CD4-positive, alpha-beta T cell treated with Interleukin-15 for 1 hour (primary cell): ENCODE measurements at regions not wholly inside any gene's neighbourhood (a gene's known extent, or its start where the extent isn't known, plus 50 kb on each side); places are given as distances from the start of the nearest gene placed in this dataset.
"Not testable (repeated sequence)": the region's sequence is repeated elsewhere in the genome, so short reads cannot be mapped to it uniquely, and the experiment has no call there.

ENCODE experiments used
- DNase-seq: peaks from one replicate; pipeline ENCODE4 v3.0.0-alpha.2; 2020

DNA sequence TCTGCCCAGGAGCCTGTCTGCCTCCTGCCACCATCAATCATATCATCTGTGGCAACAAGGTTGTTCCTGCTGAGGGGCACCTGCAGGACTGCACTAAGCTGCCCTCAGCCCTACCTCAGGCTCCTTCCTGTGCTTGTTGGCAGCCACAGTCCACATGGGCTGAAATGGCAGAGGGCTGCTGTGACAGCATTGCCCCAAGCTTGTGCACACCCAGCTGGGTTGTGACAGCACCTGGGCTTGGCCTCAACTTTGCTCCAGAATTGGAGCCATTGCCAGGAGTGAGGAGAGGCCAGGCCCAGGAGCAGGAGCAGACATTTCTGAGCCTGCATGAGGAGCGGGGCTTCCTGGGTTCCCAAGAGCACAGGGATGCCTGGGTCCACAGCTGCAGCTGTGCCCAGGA, 340.9 kb upstream of the CHRM2 start:
- DNase-seq = no peak

DNA sequence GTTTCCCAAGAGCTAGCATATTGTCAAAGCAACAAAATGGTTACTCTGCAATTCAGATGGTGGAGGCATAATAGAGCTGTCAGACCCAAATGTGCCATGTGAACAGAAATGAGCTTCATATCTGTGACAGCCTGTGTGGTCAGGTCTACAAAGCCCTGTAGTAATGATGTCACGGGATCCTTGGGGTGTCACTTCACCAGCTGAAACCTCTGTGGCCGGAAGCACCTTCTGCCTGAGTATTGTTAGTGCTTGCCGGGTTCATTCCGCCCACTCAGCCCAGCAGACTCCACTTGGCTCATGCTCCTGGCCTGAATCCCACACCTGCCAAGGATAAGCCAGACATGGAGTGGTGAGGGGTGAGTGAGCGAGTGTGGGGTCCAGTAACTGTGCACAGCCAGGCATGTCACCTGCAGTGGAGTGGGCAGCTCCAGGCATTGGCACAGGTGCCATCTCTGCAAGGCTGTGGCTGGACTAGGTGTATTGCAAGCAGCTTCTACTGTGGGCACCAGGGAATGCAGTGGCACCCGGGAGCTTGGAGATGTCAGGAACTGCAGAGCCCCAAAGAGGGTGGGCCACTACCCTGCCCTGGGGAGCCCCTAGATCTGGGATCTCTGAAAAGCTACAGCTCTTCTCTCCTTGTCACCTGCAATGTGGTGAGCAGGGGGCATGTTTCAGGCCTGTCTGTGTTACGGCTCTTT, 341.9 kb upstream of the CHRM2 start:
- no peak for DNase-seq

DNA sequence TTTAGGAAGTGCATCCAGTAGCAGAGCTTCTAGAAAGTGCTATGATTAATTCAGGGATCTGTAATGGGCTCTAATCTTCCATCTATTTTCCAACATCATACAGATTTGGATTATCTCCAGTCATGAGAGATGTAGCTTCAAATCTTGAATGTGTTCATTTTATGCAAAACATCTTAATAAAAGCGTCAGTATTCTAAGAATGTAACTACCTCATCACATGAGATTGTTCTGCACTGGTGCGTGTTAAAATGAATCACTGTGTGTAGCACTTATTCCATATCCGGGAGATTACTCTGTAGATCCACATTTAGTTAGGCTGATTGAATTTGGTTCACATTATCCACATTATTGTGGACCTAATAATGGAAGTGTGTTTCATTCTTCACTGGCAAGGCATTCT, 344.9 kb upstream of the CHRM2 start:
- no peak for DNase-seq

DNA sequence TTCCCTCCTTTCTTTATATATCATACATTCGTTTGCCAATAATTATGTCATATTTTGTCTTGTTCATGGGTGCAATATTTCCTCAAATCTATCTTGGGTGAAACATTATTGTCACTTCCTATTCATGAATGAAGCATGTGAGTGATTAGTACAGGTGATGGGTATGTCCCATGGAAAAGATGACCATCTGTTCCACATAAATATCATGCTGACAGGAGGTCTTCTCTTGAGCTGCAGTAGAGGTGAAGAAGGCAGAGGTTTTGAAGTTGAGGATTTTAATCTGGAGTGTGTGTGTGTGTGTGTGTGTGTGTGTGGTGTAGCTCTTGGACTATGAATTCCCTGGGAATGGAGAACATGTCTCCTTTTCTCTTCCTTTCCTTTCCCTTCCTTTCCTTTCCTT, 350.5 kb upstream of the CHRM2 start:
- DNase-seq = no peak

DNA sequence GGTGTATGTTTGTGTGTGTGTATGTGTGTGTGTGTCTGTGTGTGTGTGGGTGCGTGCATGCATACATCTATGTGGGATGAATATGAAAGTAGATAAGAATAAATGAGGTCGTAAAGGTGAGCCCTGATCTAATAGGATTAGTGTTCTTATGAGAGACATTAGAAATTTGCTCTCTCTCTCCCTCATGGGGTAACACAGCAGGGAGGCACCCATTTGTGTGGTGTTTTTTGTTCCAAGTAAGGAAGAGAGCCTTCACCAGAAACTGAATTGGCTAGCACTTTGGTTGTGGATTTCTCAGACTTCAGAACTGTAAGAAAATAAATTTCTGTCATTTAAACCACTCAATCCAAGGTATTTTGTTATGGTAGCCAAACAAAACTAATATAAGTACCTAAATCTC, 353.7 kb upstream of the CHRM2 start:
- no peak for DNase-seq

DNA sequence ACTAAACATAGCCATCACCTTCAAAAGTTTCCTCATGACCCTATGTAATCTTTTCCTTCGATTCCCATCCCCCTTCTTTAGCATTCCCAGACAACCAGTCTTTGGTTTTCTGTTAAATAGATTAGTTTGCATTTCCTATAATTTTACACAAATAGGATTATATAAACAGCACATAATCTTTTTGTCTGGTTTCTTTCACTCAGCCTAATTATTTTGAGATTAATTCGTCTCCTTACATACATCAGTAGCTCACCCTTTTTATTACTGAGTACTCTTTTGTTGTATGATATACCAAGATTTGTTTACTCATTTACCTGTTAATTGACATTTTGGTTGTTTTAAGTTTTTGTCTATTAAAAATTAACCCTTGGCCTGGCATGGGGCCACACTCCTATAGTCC, 354.7 kb upstream of the CHRM2 start:
- DNase-seq = no peak

DNA sequence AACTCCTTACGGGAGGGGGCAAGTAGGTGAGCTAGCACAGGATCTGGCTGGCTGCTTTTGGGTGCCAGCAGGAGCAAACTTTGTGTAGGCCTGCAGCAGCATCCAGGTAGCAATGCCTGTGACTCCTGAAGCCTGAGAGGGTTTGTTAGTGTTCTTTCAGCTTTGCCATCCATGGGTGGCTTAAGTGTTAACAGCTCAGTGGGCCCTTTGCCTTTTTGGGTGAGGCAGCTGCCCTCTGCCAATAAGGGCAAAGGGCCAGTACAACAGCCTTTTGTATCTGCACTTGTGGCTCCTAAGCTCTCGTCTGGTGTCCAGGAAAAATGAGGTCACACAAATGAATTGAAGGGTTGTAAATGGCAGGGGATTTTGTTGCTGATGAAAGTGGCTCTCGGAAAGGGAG, 359.0 kb upstream of the CHRM2 start:
- no peak for DNase-seq

DNA sequence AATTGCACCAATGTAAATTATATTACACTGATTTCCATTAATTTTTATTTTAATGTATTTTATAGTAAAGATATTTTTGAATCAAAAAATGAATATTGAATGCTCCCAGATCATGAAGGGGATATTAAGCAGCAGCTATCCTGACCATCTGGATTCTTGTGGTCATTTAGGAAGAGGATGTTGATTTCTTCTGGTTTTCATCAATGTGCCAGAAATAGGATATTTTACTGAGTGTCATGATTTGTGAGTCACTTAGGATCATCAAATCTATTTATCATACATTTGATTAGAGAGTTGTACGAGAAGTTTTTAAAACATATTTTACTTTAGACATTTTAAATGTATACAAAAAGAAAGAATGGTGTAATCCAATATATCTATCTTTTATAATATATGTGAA, 366.3 kb upstream of the CHRM2 start:
- DNase-seq = no peak

DNA sequence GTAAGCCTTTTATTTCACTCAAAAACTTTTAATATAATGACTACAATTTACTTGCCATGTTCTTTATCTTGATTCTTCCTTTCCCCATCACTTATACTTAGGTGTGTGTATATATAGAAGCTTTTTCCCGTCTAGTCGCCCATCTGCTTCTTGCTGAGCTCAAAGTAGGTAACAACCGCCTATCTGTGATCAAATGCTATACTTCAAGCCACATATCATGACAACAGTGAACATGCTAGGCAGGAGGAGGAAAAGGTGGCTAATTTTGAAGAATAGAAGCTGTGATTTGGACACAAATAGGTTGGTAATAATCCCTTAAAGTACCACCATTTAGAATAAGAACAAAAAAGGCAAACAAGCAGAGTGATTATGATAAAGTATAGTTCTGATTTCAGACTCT, 367.3 kb upstream of the CHRM2 start:
- DNase-seq = no peak

DNA sequence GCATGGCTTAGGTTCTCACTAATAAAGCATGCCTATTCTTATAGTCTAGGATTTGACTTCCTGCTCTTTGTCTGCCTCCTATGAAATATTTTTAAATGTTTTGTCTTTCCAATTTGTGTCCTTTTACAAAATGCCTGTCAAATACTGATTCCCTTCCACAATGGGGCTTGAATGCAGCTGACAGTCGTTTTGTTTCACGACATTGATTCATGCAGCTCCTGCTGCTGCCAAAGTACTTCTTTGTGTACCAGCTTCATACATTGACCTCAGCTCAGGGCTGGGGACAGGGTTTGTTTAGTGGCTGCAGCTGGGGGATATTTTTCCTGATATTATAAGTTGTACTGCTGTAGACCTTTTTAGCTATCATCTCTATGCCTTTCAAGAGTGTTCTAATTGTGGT, 371.9 kb upstream of the CHRM2 start:
- no peak for DNase-seq

DNA sequence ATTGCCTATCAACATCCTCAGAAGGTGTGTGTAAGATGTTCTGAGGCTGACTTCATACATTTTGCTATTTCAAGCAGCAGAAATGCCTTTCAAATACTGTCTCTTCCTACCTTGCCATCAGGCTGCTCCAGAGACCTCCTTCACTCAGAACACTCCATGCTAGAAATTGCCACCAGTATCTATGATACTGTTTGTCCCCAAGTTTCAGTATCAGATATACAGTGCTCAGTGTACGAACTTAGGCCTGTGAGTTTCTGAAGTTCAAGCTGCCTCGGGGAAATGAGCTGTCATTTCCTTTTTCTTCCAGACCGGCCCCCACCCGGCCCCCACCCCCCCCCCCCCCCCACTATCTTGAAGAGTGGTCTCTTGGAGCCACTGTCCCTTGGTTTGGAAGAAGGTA, 373.4 kb upstream of the CHRM2 start:
- DNase-seq = no peak

DNA sequence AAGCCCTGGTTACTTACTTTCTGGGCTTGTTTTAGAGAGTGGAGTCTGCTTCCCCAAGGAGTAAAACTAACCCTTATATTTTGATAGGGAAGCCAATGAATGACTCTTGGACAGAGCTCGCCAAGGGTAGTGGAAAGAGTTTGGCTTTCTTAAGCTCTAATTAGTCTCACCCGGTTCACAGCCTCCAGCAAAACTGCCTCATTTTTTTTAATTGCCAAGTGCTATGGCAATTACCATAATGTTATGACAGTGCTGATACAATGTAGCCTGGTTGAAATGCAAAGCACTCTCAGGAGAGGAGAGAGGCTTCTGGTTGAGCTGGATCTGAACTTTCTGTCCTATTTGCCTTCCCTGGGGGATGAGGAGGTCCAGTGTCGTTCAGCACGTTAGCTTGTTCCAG, 376.1 kb upstream of the CHRM2 start:
- no peak for DNase-seq

DNA sequence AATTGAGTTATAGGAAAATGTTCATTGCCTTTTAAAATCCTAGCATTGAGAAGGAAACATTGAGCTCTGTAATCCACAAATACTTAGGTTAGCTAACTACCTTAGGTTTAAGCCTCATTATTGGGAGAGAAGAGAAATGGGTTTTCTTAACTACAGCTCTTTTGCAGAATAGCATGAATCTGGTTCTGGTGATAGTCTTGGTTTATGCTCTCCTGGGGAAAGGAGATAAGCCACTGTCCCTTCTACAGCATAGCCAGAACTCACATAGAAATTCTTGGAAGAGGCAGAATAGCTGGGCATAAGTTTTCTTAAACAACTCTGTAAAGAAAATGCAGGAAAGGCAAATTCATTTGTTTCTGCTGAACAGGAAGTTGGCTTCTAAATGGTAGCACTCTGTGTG, 378.6 kb upstream of the CHRM2 start:
- DNase-seq = no peak

DNA sequence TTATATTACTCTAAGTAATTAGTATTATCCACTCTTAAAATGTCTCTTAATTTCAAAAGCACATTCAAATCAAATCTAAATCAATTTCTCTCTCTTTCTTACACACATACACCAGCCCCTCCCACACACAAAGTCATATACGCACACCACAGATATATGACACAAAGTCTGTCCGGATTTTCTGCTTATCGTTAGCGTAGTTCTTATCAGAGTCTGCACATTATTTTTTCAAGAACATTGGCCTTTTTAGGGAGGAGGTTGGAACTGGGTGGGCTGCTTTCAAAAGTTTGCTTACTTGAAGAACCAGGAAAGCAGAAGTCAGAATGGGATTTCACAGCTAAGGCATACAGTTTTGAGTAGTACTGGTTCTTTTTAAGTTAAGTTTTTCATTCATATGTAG, 387.6 kb upstream of the CHRM2 start:
- DNase-seq = no peak

DNA sequence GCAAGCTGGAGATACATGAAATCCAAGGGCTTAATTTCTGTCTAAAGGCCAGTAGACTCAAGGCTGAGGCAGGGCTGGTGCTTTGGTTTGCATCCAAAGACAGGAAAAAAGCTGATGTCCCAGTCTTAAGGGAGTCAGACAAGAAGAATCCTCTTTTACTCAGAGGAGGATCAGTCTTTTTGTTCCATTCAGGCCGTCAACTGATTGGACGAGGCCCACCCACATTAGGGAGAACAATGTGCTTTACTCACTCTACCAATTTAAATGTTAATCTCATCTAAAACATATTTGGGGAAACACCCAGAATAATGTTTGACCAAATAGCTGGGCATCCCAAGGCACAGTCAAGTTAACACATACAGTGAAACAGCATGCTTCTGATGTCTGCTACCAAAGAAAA, 388.5 kb upstream of the CHRM2 start:
- no peak for DNase-seq

DNA sequence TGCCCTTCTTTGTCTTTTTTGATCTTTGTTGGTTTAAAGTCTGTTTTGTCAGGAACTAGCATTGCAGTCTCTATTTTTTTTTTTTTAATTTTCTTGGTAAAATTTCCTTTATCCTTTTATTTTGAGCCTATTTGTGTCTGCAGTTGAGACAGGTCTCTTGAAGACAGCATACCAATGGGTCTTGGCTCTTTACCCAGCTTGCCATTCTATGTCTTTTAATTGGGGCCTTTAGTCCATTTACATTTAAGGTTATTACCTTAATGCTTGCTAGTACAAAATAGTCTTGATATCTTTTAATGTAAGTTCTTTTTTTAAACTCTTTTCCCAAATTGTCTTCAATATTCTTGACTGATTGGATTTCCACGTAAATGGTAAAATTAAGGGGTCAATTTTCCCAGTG, 398.3 kb upstream of the CHRM2 start:
- no peak for DNase-seq

DNA sequence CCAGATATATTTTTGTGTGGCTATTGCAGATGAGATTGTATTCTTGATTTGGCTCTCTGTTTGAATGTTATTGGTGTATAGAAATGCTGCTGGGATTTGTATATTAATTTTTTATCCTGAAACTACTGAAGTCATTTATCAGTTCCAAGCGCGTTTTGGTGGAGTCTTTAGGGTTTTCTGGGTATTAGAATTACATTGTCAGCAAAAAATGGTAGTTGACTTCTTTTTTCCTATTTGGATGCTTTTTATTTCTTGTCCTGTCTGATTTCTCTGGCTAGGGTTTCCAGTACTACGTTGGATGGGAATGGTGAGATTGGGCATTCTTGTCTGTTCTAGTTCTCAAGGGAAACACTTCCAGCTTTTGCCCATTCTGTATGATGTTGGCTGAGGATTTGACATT, 415.5 kb upstream of the CHRM2 start:
- DNase-seq = no peak

DNA sequence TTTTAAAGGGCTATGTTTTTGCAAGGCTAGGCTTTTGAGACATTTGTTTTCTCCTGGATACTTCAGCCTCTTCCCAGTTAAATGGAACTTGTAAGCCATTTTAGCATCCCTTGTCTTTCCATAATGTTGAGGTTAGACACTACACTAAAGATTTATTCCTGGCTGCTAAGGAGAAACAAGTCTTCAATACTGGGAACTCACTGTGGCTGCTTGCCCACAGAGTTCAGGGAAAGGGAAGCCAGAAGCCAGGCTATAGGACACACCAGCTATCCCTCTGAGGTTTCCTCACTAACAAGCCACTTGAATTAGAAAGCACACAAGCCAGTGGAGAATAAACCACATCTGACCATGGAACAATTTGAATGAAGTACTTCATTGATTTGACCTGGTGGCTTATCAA, 421.7 kb upstream of the CHRM2 start:
- DNase-seq = no peak

DNA sequence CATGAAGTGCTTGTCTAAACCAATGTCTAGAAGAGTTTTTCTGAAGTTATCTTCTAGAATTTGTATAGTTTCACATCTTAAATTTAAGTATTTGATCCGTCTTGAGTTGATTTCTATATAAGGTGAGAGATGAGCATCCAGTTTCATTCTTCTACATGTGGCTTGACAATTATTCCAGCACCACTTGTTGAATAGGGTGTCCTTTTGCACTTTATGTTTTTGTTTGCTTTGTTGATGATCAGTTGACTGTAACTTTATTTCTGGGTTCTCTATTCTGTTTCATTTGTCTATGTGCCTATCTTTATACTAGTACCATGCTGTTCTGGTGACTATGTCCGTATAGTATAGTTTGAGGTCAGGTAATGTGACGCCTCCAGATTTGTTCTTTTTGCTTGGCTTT, 426.6 kb upstream of the CHRM2 start:
- no peak for DNase-seq

DNA sequence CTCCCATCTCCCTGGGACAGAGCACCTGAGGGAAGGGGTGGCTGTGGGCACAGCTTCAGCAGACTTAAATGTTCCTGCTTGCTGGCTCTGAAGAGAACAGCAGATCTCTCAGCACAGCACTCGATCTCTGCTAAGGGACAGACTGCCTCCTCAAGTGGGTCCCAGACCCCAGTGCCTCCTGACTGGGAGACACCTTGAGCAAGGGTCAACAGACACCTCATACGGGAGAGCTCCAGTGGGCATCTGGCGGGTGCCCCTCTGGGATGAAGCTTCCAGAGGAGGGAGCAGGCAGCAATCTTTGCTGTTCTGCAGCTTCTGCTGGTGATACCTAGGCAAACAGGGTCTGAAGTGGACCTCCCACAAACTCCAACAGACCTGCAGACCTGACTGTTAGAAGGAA, 436.7 kb upstream of the CHRM2 start:
- DNase-seq = not testable (repeated sequence)

DNA sequence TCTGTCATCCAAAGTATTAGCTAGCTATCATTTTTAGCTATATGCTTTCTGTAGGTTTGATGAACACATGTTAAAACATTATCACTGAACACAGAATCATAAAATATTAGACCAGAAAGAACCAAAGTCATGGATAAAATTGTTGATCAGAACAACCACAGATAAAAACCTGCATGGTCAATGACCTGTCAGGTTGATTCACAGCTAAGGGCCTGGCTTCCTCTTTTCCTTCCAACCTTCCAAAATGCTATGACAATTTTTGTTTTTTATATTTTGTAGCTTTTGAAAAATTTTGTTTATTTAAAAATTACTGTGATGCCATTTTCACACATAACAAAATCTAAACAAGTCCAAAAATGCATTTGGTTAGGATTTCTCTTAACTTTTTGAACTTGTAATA, 444.4 kb upstream of the CHRM2 start:
- no peak for DNase-seq

DNA sequence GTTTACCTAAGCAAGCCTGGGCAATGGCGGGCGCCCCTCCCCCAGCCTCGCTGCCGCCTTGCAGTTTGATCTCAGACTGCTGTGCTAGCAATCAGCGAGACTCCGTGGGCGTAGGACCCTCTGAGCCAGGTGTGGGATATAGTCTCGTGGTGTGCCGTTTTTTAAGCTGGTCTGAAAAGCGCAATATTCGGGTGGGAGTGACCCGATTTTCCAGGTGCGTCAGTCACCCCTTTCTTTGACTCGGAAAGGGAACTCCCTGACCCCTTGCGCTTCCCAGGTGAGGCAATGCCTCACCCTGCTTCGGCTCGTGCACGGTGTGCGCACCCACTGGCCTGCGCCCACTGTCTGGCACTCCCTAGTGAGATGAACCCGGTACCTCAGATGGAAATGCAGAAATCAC, 442.6 kb upstream of the MTPN start:
- DNase-seq = not testable (repeated sequence)

DNA sequence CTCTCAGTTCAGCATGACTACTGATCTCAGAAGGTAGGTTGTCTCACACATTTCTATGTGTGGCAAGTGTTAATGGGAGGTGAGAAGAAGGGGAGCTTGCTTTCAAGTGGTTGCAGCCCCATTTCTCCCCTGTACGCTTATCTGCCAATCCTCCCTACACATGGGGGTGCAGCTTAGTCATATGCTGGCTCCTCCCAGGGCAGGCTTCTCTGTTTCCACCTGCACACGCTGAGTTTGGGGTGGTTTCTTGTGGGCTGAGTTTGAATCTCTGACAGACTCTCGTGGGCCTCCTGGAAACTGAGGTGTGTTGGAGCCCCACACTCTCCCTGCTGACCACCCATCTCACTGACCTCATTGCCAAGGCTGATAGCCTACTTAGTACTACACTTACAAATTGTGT, 435.8 kb upstream of the MTPN start:
- no peak for DNase-seq

DNA sequence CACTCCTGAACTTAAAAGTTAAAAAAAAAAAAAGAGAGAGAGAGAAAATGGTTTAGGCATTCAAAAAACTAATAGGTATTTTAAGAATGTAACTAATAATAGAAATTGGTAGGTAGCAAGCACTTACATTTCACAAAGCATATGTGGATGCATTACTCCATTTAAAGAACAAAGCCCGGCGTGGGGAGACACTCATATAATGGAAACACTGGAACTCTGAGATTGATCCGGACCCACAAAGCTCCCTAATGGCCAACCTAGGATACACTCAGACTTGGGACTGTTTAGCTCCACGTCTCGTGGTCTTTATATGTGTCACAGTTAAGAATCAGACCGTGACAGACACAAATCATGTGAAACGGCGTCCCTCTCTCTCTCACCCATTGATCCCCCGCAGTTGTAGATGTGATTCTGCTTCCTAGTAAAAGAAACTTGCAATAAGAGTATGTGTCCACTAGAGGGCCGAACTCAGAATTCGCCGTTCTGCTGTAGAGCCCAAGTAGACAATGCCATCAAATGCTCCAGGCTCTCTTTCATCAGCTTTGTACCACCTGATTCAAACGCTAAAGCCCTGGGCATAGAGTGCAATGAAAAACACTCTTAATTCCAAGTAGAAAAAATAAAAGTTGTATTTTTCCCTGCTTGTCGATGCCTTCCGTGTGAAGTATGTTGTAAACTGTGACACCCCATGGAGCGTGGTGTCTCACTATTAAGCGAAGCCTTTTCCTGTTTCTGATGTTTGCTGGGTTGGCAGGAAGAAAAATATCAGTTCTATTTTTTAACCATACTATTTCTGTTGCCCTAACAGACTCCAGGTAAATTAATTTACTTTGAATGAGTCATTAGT, 429.0 kb upstream of the MTPN start:
- no peak for DNase-seq

DNA sequence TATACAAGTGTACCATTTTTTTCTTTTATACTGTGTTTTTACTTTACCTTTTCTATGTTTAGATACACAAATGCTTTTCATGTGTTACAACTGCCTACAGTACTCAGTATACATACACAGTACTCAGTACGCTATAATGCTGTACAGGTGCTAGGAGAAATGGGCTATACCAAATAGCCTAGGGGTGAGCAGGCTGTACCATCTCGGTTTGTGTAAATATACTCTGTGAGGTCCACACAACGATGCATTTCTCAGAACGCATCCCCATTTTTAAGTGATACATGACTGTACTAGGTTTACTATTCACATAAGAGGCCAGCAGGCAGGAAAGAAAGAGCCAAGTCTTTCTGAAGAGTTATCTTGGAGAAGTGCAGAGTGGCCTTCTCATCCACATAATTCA, 426.4 kb upstream of the MTPN start:
- no peak for DNase-seq
